ENCODE measurements at regions not wholly inside any gene's neighbourhood (a gene's known extent, or its start where the extent isn't known, plus 50 kb on each side); places are given as distances from the start of the nearest gene placed in this dataset.

DNA sequence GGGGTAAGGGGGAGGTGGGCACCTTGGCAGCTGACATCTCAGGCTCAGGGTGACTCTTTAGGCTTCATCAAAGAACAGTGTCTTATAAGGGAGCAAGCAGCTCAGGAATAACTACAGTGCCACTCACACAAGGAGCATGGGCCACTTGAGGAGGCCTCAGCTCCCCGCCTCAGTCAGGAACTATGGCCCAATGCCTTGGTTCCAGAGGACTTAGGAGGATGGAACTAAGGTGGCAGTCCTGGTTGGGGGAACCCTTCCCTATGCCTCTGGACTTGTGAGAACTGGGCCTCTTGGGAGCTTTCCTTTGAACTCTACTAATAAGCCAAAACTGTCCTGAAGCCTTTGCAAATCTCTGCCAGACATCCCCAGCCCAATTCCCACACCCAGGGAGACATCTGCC, 160.6 kb downstream of the EFNB1 start:
- H3K27me3 Mint-ChIP-seq, result no peaks in the 10 kb centered on the region
- ATAC-seq (ENCODE audit: poor library complexity), result no peak
- Histone ChIP-seq H3K36me3 (ENCODE audit: insufficient read depth, low read length) (no peaks in the 10 kb centered on the region), H3K27ac (ENCODE audit: low read depth in 1 of 2, low read length in 2 of 2) (no peak overlapping the region), H3K9me3 (ENCODE audit: control insufficient read depth in 1 of 2, insufficient read depth in 1 of 2, low read length in 2 of 2) (no peaks in the 10 kb centered on the region), H3K4me3 (ENCODE audit: low read length) (no peak overlapping the region), H3K4me1 (ENCODE audit: insufficient read depth, low read length) (no peaks in the 10 kb centered on the region), H3K27me3 (ENCODE audit: control insufficient read depth in 1 of 2, insufficient read depth in 2 of 2, low read length in 2 of 2) (no peaks in the 10 kb centered on the region)
- no peak overlapping the region for H3K27ac Mint-ChIP-seq
- no peaks in the 10 kb centered on the region for H3K36me3 Mint-ChIP-seq (ENCODE audit: low read depth)
- TF ChIP-seq, protein P1, sequence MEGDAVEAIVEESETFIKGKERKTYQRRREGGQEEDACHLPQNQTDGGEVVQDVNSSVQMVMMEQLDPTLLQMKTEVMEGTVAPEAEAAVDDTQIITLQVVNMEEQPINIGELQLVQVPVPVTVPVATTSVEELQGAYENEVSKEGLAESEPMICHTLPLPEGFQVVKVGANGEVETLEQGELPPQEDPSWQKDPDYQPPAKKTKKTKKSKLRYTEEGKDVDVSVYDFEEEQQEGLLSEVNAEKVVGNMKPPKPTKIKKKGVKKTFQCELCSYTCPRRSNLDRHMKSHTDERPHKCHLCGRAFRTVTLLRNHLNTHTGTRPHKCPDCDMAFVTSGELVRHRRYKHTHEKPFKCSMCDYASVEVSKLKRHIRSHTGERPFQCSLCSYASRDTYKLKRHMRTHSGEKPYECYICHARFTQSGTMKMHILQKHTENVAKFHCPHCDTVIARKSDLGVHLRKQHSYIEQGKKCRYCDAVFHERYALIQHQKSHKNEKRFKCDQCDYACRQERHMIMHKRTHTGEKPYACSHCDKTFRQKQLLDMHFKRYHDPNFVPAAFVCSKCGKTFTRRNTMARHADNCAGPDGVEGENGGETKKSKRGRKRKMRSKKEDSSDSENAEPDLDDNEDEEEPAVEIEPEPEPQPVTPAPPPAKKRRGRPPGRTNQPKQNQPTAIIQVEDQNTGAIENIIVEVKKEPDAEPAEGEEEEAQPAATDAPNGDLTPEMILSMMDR (IDR thresholded peaks at IDR 0.05), result no peak
- no peaks in the 10 kb centered on the region for H3K9me3 Mint-ChIP-seq
- intact Hi-C loops (cut with DNase I, micrococcal nuclease), result no loop called here
- no peaks in the 10 kb centered on the region for H3K4me1 Mint-ChIP-seq (ENCODE audit: low read depth)
- ChIA-PET CTCF (no interaction called here), POLR2A (no interaction called here)
- H3K4me3 Mint-ChIP-seq, result no peak overlapping the region
- DNase-seq, result no peak

DNA sequence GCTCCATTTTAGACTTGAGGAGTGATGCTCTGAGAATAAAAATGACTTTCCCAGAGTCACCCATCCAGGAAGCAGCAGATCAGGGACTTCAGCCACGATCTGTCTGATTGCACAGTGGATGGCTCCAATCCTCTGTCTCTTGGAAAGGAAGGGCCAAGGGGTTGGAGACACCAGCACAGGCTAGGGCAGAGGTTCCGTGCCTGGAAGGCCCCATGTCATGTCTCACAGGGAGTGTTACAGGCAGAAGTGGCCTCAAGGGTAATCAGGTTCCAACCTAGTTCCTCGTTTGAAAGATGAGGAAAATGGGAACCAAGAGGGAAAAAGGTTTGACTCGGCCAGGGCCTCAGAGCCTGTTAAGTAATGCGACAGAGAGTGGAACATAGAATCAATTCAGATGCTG, 160.0 kb downstream of the EFNB1 start:
- Mint-ChIP-seq H3K36me3 (ENCODE audit: low read depth) (no peaks in the 10 kb centered on the region), H3K27me3 (no peaks in the 10 kb centered on the region), H3K4me3 (no peak overlapping the region), H3K27ac (no peak overlapping the region), H3K9me3 (no peaks in the 10 kb centered on the region), H3K4me1 (ENCODE audit: low read depth) (no peaks in the 10 kb centered on the region)
- no peaks in the 10 kb centered on the region for H3K9me3 ChIP-seq (ENCODE audit: control insufficient read depth in 1 of 2, insufficient read depth in 1 of 2, low read length in 2 of 2)
- no peak for DNase-seq
- H3K27me3 ChIP-seq (ENCODE audit: control insufficient read depth in 1 of 2, insufficient read depth in 2 of 2, low read length in 2 of 2), result no peaks in the 10 kb centered on the region
- H3K4me3 ChIP-seq (ENCODE audit: low read length), result no peak overlapping the region
- POLR2A ChIA-PET, result no interaction called here
- H3K27ac ChIP-seq (ENCODE audit: low read depth in 1 of 2, low read length in 2 of 2), result no peak overlapping the region
- H3K36me3 ChIP-seq (ENCODE audit: insufficient read depth, low read length), result no peaks in the 10 kb centered on the region
- no peak for ATAC-seq (ENCODE audit: poor library complexity)
- CTCF ChIA-PET, result no interaction called here
- intact Hi-C loops (cut with DNase I, micrococcal nuclease), result no loop called here
- no peaks in the 10 kb centered on the region for H3K4me1 ChIP-seq (ENCODE audit: insufficient read depth, low read length)
- TF ChIP-seq, protein P1 (IDR thresholded peaks at IDR 0.05), result no peak

DNA sequence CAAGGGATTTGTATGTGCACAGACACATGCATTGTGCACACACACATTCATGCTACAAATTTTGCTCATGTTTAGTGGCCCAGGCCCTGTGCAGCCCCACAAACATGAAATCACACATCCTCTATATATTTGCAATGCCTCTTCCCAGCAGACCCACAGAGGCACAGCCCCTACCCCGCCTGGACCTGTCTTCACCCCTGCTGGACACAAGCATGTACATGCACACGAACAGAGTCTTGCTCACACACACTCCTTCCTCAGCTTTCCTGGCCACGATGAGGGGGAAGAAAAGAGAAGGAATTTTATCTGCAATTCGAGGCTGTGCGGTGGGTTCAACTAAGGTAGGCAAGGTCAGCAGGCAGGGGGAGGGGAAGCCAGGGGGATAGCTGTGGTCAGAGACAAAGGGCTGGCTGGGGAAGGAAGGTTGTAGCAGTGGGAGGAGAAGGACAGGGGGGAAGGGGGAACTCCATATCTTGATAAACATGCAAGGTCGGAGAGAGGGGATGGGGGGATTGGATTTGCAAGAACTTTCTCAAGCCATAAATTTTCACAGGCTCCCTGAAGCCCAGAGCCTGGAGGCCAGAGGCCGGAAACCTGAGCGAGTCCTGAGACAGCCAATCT, 156.4 kb downstream of the EFNB1 start:
- ChIA-PET POLR2A (no interaction called here), CTCF (no interaction called here)
- Mint-ChIP-seq H3K27me3 (no peaks in the 10 kb centered on the region), H3K9me3 (no peaks in the 10 kb centered on the region), H3K4me1 (ENCODE audit: low read depth) (no peaks in the 10 kb centered on the region), H3K4me3 (no peak overlapping the region), H3K36me3 (ENCODE audit: low read depth) (no peaks in the 10 kb centered on the region), H3K27ac (no peak overlapping the region)
- no peak for ATAC-seq (ENCODE audit: poor library complexity)
- H3K4me1 ChIP-seq (ENCODE audit: insufficient read depth, low read length), result no peaks in the 10 kb centered on the region
- no peak overlapping the region for H3K27ac ChIP-seq (ENCODE audit: low read depth in 1 of 2, low read length in 2 of 2)
- H3K9me3 ChIP-seq (ENCODE audit: control insufficient read depth in 1 of 2, insufficient read depth in 1 of 2, low read length in 2 of 2), result no peaks in the 10 kb centered on the region
- TF ChIP-seq, protein P1 (IDR thresholded peaks at IDR 0.05), result no peak
- H3K4me3 ChIP-seq (ENCODE audit: low read length), result no peak overlapping the region
- no peaks in the 10 kb centered on the region for H3K27me3 ChIP-seq (ENCODE audit: control insufficient read depth in 1 of 2, insufficient read depth in 2 of 2, low read length in 2 of 2)
- intact Hi-C loops (cut with DNase I, micrococcal nuclease), result no loop called here
- no peak for DNase-seq
- H3K36me3 ChIP-seq (ENCODE audit: insufficient read depth, low read length), result no peaks in the 10 kb centered on the region
